ENCODE measurements at regions not wholly inside any gene's neighbourhood (a gene's known extent, or its start where the extent isn't known, plus 50 kb on each side); places are given as distances from the start of the nearest gene placed in this dataset.

GRCh38 chr11:91966368-91966767 is 258.2 kb upstream of the FAT3 start:
- H3K36me3 Mint-ChIP-seq (ENCODE audit: low read depth, unreplicated experiment), result no peaks in the 10 kb centered on the region
- TF ChIP-seq CTCF (IDR thresholded peaks at IDR 0.05; ENCODE audit: unreplicated experiment), result no peak
- H3K4me3 Mint-ChIP-seq (ENCODE audit: unreplicated experiment), result no peak overlapping the region
- DNase-seq (ENCODE audit: low spot score), result no peak
- no peak overlapping the region for H3K27ac Mint-ChIP-seq (ENCODE audit: unreplicated experiment)
- peaks cover 1% of the 10 kb centered on the region for H3K27me3 Mint-ChIP-seq (ENCODE audit: unreplicated experiment)
- no peaks in the 10 kb centered on the region for H3K9me3 Mint-ChIP-seq (ENCODE audit: unreplicated experiment)
- no peaks in the 10 kb centered on the region for H3K4me1 Mint-ChIP-seq (ENCODE audit: unreplicated experiment)

GRCh38 chr11:91960770-91961169 is 263.8 kb upstream of the FAT3 start:
- Mint-ChIP-seq H3K4me3 (ENCODE audit: unreplicated experiment) (no peak overlapping the region), H3K27me3 (ENCODE audit: unreplicated experiment) (peaks cover 5% of the 10 kb centered on the region), H3K4me1 (ENCODE audit: unreplicated experiment) (peaks cover 5% of the 10 kb centered on the region), H3K27ac (ENCODE audit: unreplicated experiment) (no peak overlapping the region), H3K36me3 (ENCODE audit: low read depth, unreplicated experiment) (peaks cover 4% of the 10 kb centered on the region), H3K9me3 (ENCODE audit: unreplicated experiment) (no peaks in the 10 kb centered on the region)
- TF ChIP-seq CTCF (IDR thresholded peaks at IDR 0.05; ENCODE audit: unreplicated experiment), result no peak
- no peak for DNase-seq (ENCODE audit: low spot score)

GRCh38 chr11:91959411-91959810 is 265.2 kb upstream of the FAT3 start:
- DNase-seq (ENCODE audit: low spot score), result no peak
- no peak overlapping the region for H3K4me3 Mint-ChIP-seq (ENCODE audit: unreplicated experiment)
- H3K27me3 Mint-ChIP-seq (ENCODE audit: unreplicated experiment), result peaks cover 3% of the 10 kb centered on the region
- H3K9me3 Mint-ChIP-seq (ENCODE audit: unreplicated experiment), result no peaks in the 10 kb centered on the region
- H3K27ac Mint-ChIP-seq (ENCODE audit: unreplicated experiment), result no peak overlapping the region
- TF ChIP-seq CTCF (IDR thresholded peaks at IDR 0.05; ENCODE audit: unreplicated experiment), result no peak
- peaks cover 5% of the 10 kb centered on the region for H3K4me1 Mint-ChIP-seq (ENCODE audit: unreplicated experiment)
- peaks cover 4% of the 10 kb centered on the region for H3K36me3 Mint-ChIP-seq (ENCODE audit: low read depth, unreplicated experiment)

GRCh38 chr11:91956711-91957110 is 267.9 kb upstream of the FAT3 start:
- Mint-ChIP-seq H3K27ac (ENCODE audit: unreplicated experiment) (no peak overlapping the region), H3K4me3 (ENCODE audit: unreplicated experiment) (no peak overlapping the region), H3K4me1 (ENCODE audit: unreplicated experiment) (peaks cover 5% of the 10 kb centered on the region), H3K27me3 (ENCODE audit: unreplicated experiment) (peaks cover 3% of the 10 kb centered on the region), H3K36me3 (ENCODE audit: low read depth, unreplicated experiment) (peaks cover 4% of the 10 kb centered on the region), H3K9me3 (ENCODE audit: unreplicated experiment) (no peaks in the 10 kb centered on the region)
- TF ChIP-seq CTCF (IDR thresholded peaks at IDR 0.05; ENCODE audit: unreplicated experiment), result no peak
- DNase-seq (ENCODE audit: low spot score), result no peak

- Mint-ChIP-seq H3K9me3 (ENCODE audit: unreplicated experiment) (no peaks in the 10 kb centered on the region), H3K4me1 (ENCODE audit: unreplicated experiment) (peaks cover 5% of the 10 kb centered on the region), H3K4me3 (ENCODE audit: unreplicated experiment) (no peak overlapping the region), H3K36me3 (ENCODE audit: low read depth, unreplicated experiment) (peaks cover 4% of the 10 kb centered on the region), H3K27me3 (ENCODE audit: unreplicated experiment) (peaks cover 3% of the 10 kb centered on the region), H3K27ac (ENCODE audit: unreplicated experiment) (no peak overlapping the region)
- DNase-seq (ENCODE audit: low spot score), result no peak
- TF ChIP-seq CTCF (IDR thresholded peaks at IDR 0.05; ENCODE audit: unreplicated experiment), result no peak
These were observed 269.4 kb upstream of the FAT3 start for GRCh38 chr11:91955206-91955605.
